GM06990 (cell line): ENCODE measurements at regions not wholly inside any gene's neighbourhood (a gene's known extent, or its start where the extent isn't known, plus 50 kb on each side); places are given as distances from the start of the nearest gene placed in this dataset.

Experiments
- DNase-seq: peaks from one replicate; pipeline ENCODE4 v3.0.0-alpha.2; 2011; ENCODE audit not compliant: insufficient read length; ENCODE audit errors: extremely low read depth
- H3K27me3 ChIP-seq: replicated peaks from 2 replicates; pipeline ENCODE4 v1.6.0; 2011; ENCODE audit warnings: low read length; ENCODE audit not compliant: control insufficient read depth, insufficient read depth
- H3K36me3 ChIP-seq: 2 replicates; pipeline ENCODE4 v1.5.1; 2011; ENCODE audit warnings: low read length; ENCODE audit not compliant: control insufficient read depth, insufficient read depth
- H3K4me3 ChIP-seq: replicated peaks from 2 replicates; pipeline ENCODE4 v1.5.1; 2011; ENCODE audit warnings: low read depth, mild to moderate bottlenecking, control low read depth, low read length
- CTCF ChIP-seq: IDR thresholded peaks from 2 replicates; pipeline ENCODE4 v1.5.1; 2011; ENCODE audit warnings: low read length, control low read depth, mild to moderate bottlenecking, inconsistent platforms; ENCODE audit not compliant: insufficient read depth, poor library complexity, severe bottlenecking

GRCh38 chr16:65648101-65648500 lies 526.2 kb upstream of the CDH11 start:
- Histone ChIP-seq H3K27me3 (no peaks in the 10 kb centered on the region), H3K4me3 (no peak overlapping the region), H3K36me3 (no peaks in the 10 kb centered on the region)
- no peak for TF ChIP-seq CTCF
- DNase-seq = no peak

- H3K4me3 ChIP-seq = no peak overlapping the region
- DNase-seq = no peak
Observed at GRCh38 chr16:65644821-65645220, 523.0 kb upstream of the CDH11 start.

GRCh38 chr16:65641762-65642289 lies 520.0 kb upstream of the CDH11 start:
- TF ChIP-seq CTCF = no peak
- H3K36me3 ChIP-seq = no peaks in the 10 kb centered on the region
- no peak for DNase-seq
- no peaks in the 10 kb centered on the region for H3K27me3 ChIP-seq
- H3K4me3 ChIP-seq = no peak overlapping the region

More at GRCh38 chr16:65644821-65645220, 523.0 kb upstream of the CDH11 start:
- Histone ChIP-seq H3K27me3 (no peaks in the 10 kb centered on the region), H3K36me3 (no peaks in the 10 kb centered on the region)
- TF ChIP-seq CTCF = no peak

- no peak overlapping the region for H3K4me3 ChIP-seq
- TF ChIP-seq CTCF = no peak
- no peak for DNase-seq
Observed at GRCh38 chr16:65641049-65641761, 519.3 kb upstream of the CDH11 start.

GRCh38 chr16:65634833-65635232 lies 513.0 kb upstream of the CDH11 start:
- no peak for TF ChIP-seq CTCF
- Histone ChIP-seq H3K4me3 (no peak overlapping the region), H3K27me3 (no peaks in the 10 kb centered on the region), H3K36me3 (no peaks in the 10 kb centered on the region)
- no peak for DNase-seq

More at GRCh38 chr16:65641049-65641761, 519.3 kb upstream of the CDH11 start:
- Histone ChIP-seq H3K27me3 (no peaks in the 10 kb centered on the region), H3K36me3 (no peaks in the 10 kb centered on the region)

GRCh38 chr16:65634291-65634690 lies 512.4 kb upstream of the CDH11 start:
- no peak for DNase-seq
- no peak overlapping the region for H3K4me3 ChIP-seq
- no peaks in the 10 kb centered on the region for H3K27me3 ChIP-seq
- no peak for TF ChIP-seq CTCF
- H3K36me3 ChIP-seq = no peaks in the 10 kb centered on the region
